Upper lobe of left lung (tissue), 4 donors: ENCODE measurements at regions not wholly inside any gene's neighbourhood (a gene's known extent, or its start where the extent isn't known, plus 50 kb on each side); places are given as distances from the start of the nearest gene placed in this dataset.

ENCODE experiments used
- EP300 ChIP-seq, 4 donors: sonication (generic); formaldehyde crosslinking; IDR thresholded peaks; one replicate each; pipeline ENCODE4 v1.5.1; 2017; ENCODE audit warnings: antibody characterized with exemption in 4 of 4, control low read depth in 2 of 4
- POLR2A ChIP-seq, 4 donors: fragments of 450-650 bp; IDR thresholded peaks; one replicate each; pipeline ENCODE4 v1.5.1; 2016 to 2017; ENCODE audit warnings: antibody characterized with exemption in 4 of 4, mild to moderate bottlenecking in 2 of 4
- POLR2AphosphoS5 ChIP-seq, 2 donors: sonication (generic); formaldehyde crosslinking; IDR thresholded peaks; one replicate each; pipeline ENCODE4 v1.5.1; 2017; ENCODE audit warnings: antibody characterized with exemption in 2 of 2
- TF ChIP-seq, protein P1 (sequence below), 6 experiments: fragments of 450-650 bp in 4 of 6; fragments of 200-600 bp in 2 of 6; sonication (generic) in 2 of 6; IDR thresholded peaks; one replicate each; pipeline ENCODE4 v1.5.1; 2016 to 2019; ENCODE audit warnings: antibody characterized with exemption in 6 of 6

- TF ChIP-seq, protein P1, sequence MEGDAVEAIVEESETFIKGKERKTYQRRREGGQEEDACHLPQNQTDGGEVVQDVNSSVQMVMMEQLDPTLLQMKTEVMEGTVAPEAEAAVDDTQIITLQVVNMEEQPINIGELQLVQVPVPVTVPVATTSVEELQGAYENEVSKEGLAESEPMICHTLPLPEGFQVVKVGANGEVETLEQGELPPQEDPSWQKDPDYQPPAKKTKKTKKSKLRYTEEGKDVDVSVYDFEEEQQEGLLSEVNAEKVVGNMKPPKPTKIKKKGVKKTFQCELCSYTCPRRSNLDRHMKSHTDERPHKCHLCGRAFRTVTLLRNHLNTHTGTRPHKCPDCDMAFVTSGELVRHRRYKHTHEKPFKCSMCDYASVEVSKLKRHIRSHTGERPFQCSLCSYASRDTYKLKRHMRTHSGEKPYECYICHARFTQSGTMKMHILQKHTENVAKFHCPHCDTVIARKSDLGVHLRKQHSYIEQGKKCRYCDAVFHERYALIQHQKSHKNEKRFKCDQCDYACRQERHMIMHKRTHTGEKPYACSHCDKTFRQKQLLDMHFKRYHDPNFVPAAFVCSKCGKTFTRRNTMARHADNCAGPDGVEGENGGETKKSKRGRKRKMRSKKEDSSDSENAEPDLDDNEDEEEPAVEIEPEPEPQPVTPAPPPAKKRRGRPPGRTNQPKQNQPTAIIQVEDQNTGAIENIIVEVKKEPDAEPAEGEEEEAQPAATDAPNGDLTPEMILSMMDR (IDR thresholded peaks at IDR 0.05) = no peak
- TF ChIP-seq POLR2AphosphoS5 (IDR thresholded peaks at IDR 0.05) = no peak
- TF ChIP-seq POLR2A (IDR thresholded peaks at IDR 0.05) = no peak
- no peak for TF ChIP-seq EP300 (IDR thresholded peaks at IDR 0.05)
Observed at GRCh38 chr1:75010547-75010946, 123.6 kb upstream of the LHX8 start.
